Body of pancreas (tissue), 4 donors: ENCODE measurements at regions not wholly inside any gene's neighbourhood (a gene's known extent, or its start where the extent isn't known, plus 50 kb on each side); places are given as distances from the start of the nearest gene placed in this dataset.

ENCODE experiments used
- CTCF ChIP-seq, 7 experiments: fragments of 450-650 bp in 4 of 7; fragments of 200-600 bp in 3 of 7; sonication (generic) in 3 of 7; IDR thresholded peaks; one replicate each; pipeline ENCODE4 v1.5.1; 2016 to 2019; ENCODE audit warnings: antibody characterized with exemption in 7 of 7
- POLR2A ChIP-seq, 3 donors: fragments of 450-650 bp; IDR thresholded peaks; one replicate each; pipeline ENCODE4 v1.6.1; 2016; ENCODE audit warnings: antibody characterized with exemption in 3 of 3, mild to moderate bottlenecking in 2 of 3

GRCh38 chr9:16069671-16070454, 517.0 kb downstream of the CCDC171 start:
- TF ChIP-seq CTCF (IDR thresholded peaks at IDR 0.05): no peak
- no peak for TF ChIP-seq POLR2A (IDR thresholded peaks at IDR 0.05)
